VCaP (cell line): ENCODE measurements at regions not wholly inside any gene's neighbourhood (a gene's known extent, or its start where the extent isn't known, plus 50 kb on each side); places are given as distances from the start of the nearest gene placed in this dataset.

ENCODE experiments used
- H3K27ac ChIP-seq: fragments of 450-650 bp; 2 replicates; pipeline ENCODE4 v1.5.1; 2017
- TF ChIP-seq, protein P1 (sequence below): fragments of 450-650 bp; conservative IDR thresholded peaks from 2 replicates; pipeline ENCODE4 v1.5.1; 2017; ENCODE audit warnings: mild to moderate bottlenecking, moderate library complexity

DNA sequence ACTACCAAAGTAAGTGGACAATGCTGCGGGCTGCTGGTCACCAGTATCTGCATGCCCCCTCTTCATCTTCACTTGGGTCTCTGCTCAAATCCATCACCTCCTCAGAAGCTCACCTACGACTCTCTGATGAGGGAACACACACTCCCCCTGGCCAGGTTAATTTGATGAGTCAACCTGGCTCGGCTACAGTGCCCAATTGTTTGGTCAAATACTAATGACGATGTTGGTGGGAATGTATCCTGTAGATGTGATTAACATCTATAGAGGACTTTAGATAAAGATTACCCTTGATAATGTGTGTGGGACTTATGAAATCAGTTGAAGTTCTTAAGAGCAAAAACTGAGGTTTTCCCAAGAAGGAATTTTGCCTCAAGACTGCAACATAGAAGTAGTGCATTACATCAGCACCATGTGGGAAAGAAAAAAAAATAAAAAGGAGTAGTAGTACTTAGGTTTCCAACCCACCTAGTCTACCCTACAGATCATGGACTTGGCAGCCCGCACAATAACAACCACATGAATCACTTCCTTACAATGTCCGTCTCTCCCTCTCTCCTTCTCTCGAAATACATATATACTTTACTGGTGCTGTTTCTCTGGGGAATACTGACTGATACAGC is 467.3 kb downstream of the DNAH5 start:
- H3K27ac ChIP-seq = no peak overlapping the region
- TF ChIP-seq, protein P1, sequence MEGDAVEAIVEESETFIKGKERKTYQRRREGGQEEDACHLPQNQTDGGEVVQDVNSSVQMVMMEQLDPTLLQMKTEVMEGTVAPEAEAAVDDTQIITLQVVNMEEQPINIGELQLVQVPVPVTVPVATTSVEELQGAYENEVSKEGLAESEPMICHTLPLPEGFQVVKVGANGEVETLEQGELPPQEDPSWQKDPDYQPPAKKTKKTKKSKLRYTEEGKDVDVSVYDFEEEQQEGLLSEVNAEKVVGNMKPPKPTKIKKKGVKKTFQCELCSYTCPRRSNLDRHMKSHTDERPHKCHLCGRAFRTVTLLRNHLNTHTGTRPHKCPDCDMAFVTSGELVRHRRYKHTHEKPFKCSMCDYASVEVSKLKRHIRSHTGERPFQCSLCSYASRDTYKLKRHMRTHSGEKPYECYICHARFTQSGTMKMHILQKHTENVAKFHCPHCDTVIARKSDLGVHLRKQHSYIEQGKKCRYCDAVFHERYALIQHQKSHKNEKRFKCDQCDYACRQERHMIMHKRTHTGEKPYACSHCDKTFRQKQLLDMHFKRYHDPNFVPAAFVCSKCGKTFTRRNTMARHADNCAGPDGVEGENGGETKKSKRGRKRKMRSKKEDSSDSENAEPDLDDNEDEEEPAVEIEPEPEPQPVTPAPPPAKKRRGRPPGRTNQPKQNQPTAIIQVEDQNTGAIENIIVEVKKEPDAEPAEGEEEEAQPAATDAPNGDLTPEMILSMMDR = no peak

DNA sequence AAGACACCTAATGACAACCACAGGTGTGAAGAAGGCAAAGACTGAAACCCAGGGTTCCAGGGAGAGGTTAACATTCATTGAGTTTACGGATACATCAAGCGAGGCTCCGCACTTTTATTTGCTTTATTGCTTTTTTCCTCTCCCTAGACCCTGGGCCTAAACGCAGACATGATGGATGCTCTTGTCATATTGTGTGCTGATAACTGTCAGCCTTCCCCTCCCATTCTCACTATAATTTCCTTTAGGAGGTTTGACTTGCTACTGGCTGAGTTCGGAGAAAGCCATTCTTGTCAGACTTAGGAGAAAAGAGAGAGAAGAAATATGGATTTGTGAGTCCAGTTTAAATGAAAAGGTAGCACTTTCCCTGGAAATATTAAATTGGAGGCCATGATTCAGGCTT is 471.6 kb downstream of the DNAH5 start:
- TF ChIP-seq, protein P1 = no peak
- no peak overlapping the region for H3K27ac ChIP-seq

DNA sequence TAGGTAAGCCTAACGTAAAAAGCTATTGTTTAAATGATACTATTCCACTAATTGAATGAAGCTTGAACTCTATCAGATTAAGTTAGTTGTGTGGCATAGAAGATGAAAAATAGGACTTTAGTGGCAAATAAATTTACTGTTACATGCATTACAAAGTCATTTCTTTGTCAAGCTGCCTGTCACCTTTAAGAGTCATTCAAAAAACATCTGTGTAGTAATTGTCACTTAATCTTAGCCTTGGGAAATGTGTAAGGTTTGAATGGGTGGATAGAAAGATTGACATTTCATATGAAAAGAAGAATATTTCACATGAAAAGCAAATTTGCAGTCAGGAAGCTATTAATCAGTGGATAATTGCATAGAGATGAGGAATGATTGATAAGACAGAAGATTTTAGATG is 473.5 kb downstream of the DNAH5 start:
- H3K27ac ChIP-seq = no peak overlapping the region
- TF ChIP-seq, protein P1 = no peak

DNA sequence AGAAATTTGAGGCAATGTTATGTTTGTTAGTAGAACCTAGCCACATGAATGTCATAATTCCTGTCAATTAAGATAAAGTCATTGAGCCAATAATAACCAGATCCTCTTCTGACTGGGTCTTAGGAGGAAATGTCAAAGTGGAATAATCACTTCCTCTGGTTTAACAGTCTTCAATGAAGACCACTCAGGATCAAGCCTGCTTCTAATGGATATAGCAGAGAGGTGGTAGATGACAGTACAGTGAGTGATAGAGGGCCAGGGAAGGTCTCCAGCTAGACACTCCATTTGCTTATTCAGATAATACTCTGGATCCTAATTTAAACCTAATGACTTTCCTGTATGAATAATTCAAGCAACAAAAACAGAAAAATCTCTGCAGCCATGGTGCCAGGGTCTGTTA is 474.2 kb downstream of the DNAH5 start:
- TF ChIP-seq, protein P1 = no peak
- H3K27ac ChIP-seq = no peak overlapping the region

DNA sequence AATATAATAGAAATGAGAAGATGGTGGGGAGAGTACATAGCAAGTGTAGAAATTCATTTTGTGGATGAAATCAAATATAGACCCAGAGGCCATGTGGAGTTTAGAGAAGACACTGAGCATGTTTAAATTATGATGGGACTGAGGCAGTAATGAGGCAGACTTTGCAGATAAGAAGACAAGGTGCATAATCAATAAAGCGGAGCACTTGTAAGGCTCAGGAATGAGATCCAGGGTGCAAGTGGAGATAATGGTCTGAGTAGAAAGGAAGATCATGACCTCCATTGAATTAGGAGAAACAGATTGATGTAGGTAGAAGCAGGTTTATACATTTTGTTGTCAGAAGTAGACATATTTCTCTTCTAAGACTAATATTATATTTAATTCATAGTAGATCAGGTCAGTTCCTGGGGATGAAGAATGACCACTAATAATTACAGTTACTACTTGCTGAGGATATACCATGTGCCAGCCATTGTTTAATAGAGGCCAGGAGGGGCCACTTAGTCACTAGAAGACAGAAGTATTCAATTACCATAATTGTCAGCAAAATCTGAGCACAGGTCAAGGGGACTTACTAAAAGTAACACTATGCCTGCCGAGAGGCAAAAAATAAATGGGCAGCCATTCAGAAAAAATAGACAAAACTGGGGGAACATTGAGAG is 479.8 kb downstream of the DNAH5 start:
- H3K27ac ChIP-seq = no peak overlapping the region
- TF ChIP-seq, protein P1 = no peak

DNA sequence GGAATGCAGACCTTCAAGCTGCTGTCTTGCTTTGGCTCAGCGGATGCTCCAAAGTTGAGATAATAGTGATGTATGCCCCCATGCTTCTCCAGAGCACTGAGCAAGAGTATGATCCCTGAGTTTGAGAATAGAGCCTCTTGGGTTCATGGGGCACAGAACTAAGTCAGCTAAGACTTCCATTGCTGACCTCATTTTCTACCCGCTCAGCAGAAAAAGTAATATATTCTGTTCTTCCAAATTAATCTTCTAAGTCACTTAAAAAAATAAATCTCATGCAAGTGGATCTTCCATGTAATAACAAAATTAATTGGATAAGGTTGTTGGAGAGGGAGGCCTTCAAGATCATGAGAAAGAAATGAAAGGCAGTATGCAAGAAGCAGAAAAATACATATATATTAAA is 483.9 kb downstream of the DNAH5 start:
- TF ChIP-seq, protein P1 = no peak
- no peak overlapping the region for H3K27ac ChIP-seq

DNA sequence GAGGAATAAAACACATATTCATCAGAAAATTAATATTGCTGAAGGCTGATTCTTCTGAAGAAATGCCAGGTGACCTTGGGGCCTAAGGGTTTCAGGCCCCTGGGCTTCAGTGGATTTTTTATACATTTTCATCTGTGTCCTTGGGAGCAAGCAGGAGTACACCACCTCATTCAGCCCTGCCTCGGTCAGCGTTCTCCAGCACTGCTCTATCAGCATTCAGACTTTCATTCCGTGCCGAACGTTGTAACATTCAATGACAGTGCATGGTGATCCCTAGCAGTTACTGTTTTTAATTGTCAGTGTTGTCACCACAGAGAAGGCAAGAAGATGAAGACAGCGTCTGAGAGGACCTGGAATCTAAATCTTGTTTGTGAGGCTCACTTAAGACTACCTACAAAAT is 490.4 kb downstream of the DNAH5 start:
- H3K27ac ChIP-seq = no peak overlapping the region
- TF ChIP-seq, protein P1 = no peak
